SU-DHL-6 (cell line): ENCODE measurements at regions not wholly inside any gene's neighbourhood (a gene's known extent, or its start where the extent isn't known, plus 50 kb on each side); places are given as distances from the start of the nearest gene placed in this dataset.

Source experiments
- H2AFZ ChIP-seq: fragments of 200-600 bp; sonication (generic); 2 replicates; pipeline ENCODE4 v1.6.1; 2014; ENCODE audit warnings: low read depth, mild to moderate bottlenecking, moderate library complexity, mixed read lengths, antibody characterized with exemption, low read length; ENCODE audit not compliant: severe bottlenecking
- H3F3A ChIP-seq: fragments of 200-600 bp; shearing (Covaris generic); 2 replicates; pipeline ENCODE4 v1.6.0; 2016; ENCODE audit warnings: antibody characterized with exemption, mild to moderate bottlenecking; ENCODE audit not compliant: insufficient read depth
- H3K27ac ChIP-seq: fragments of 200-600 bp; sonication (generic); 2 replicates; pipeline ENCODE4 v1.5.1; 2016; ENCODE audit warnings: low read depth, mild to moderate bottlenecking, low read length, moderate library complexity, mixed read lengths
- H3K27me3 ChIP-seq: fragments of 200-600 bp; sonication (generic), shearing (Covaris generic); 2 replicates; pipeline ENCODE4 v1.6.0; 2014; ENCODE audit warnings: mild to moderate bottlenecking, low read length
- H3K36me3 ChIP-seq: fragments of 200-600 bp; sonication (generic); 2 replicates; pipeline ENCODE4 v1.6.1; 2014; ENCODE audit warnings: mild to moderate bottlenecking, low read length, mixed read lengths
- H3K4me2 ChIP-seq: fragments of 300-600, 200-600 bp; shearing (Covaris generic), sonication (generic); 2 replicates; pipeline ENCODE4 v1.6.0; 2014; ENCODE audit warnings: low read length, low read depth, mild to moderate bottlenecking; ENCODE audit not compliant: poor library complexity, severe bottlenecking
- H3K4me3 ChIP-seq: fragments of 200-600 bp; sonication (generic); 2 replicates; pipeline ENCODE4 v1.5.1; 2014; ENCODE audit warnings: antibody characterized with exemption, low read length, mild to moderate bottlenecking, mixed read lengths; ENCODE audit not compliant: insufficient read depth, poor library complexity, severe bottlenecking
- H3K79me2 ChIP-seq: fragments of 200-600 bp; sonication (generic); 2 replicates; pipeline ENCODE4 v1.6.1; 2014; ENCODE audit warnings: mild to moderate bottlenecking, low read length, moderate library complexity; ENCODE audit not compliant: insufficient read depth
- H3K9ac ChIP-seq: fragments of 200-600 bp; sonication (generic); 2 replicates; pipeline ENCODE4 v1.7.0; 2014; ENCODE audit warnings: mild to moderate bottlenecking, low read length
- H3K9me2 ChIP-seq: fragments of 200-600 bp; sonication (generic); replicated peaks from 2 replicates; pipeline ENCODE4 v1.6.1; 2014; ENCODE audit warnings: low read length; ENCODE audit not compliant: insufficient read depth
- H3K9me3 ChIP-seq: fragments of 200-600 bp; sonication (generic); 2 replicates; pipeline ENCODE4 v1.6.1; 2014; ENCODE audit warnings: low read length, mixed read lengths; ENCODE audit not compliant: insufficient read depth
- H4K20me1 ChIP-seq: fragments of 200-600 bp; sonication (generic); 2 replicates; pipeline ENCODE4 v1.6.1; 2014; ENCODE audit warnings: low read depth, mild to moderate bottlenecking, antibody characterized with exemption, low read length, moderate library complexity, mixed read lengths
- EZH2phosphoT487 ChIP-seq: fragments of 200-600 bp; sonication (generic), shearing (Covaris generic); conservative IDR thresholded peaks from 2 replicates; pipeline ENCODE4 v1.6.1; 2018; ENCODE audit warnings: mild to moderate bottlenecking, antibody characterized with exemption, low read length, moderate library complexity, mixed read lengths
- TF ChIP-seq, protein P1 (sequence below): fragments of 200-600 bp; sonication (generic); IDR thresholded peaks from one replicate; pipeline ENCODE4 v1.5.1; 2017; ENCODE audit warnings: antibody characterized with exemption, mild to moderate bottlenecking, low read length, moderate library complexity; ENCODE audit not compliant: insufficient read depth, poor library complexity, severe bottlenecking

DNA sequence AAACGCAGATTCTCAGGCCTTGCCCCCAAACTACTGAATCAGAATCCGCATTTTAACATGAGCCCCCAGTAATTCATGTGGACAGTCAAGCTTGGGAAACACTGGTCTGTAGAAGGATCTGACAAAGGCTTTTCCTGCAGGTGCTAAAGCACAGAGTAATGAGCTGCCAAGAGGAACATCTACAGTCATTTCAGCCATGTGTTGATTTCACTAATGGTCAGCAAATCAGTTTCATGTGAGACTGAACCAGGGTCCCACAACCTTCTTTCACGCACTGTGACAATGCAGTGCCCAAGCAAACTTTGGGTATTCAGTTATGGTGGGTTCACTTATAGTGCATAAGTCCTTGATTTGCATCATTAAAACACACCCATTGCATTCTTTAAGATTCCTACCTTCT lies 237.6 kb downstream of the TUSC7 start:
- TF ChIP-seq EZH2phosphoT487: no peak
- TF ChIP-seq, protein P1, sequence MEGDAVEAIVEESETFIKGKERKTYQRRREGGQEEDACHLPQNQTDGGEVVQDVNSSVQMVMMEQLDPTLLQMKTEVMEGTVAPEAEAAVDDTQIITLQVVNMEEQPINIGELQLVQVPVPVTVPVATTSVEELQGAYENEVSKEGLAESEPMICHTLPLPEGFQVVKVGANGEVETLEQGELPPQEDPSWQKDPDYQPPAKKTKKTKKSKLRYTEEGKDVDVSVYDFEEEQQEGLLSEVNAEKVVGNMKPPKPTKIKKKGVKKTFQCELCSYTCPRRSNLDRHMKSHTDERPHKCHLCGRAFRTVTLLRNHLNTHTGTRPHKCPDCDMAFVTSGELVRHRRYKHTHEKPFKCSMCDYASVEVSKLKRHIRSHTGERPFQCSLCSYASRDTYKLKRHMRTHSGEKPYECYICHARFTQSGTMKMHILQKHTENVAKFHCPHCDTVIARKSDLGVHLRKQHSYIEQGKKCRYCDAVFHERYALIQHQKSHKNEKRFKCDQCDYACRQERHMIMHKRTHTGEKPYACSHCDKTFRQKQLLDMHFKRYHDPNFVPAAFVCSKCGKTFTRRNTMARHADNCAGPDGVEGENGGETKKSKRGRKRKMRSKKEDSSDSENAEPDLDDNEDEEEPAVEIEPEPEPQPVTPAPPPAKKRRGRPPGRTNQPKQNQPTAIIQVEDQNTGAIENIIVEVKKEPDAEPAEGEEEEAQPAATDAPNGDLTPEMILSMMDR: no peak
- H2AFZ ChIP-seq: no peak overlapping the region
- H3F3A ChIP-seq: no peaks in the 10 kb centered on the region
- H3K27me3 ChIP-seq: no peaks in the 10 kb centered on the region
- no peak overlapping the region for H3K4me3 ChIP-seq
- H3K79me2 ChIP-seq: no peaks in the 10 kb centered on the region
- H3K9me3 ChIP-seq: no peaks in the 10 kb centered on the region
- H4K20me1 ChIP-seq: no peaks in the 10 kb centered on the region
- no peak overlapping the region for H3K9ac ChIP-seq
- H3K36me3 ChIP-seq: no peaks in the 10 kb centered on the region
- H3K27ac ChIP-seq: no peak overlapping the region
- no peak overlapping the region for H3K4me2 ChIP-seq
- H3K9me2 ChIP-seq: no peaks in the 10 kb centered on the region

- no peak overlapping the region for H3K4me3 ChIP-seq
- H3K9me3 ChIP-seq: no peaks in the 10 kb centered on the region
- no peak overlapping the region for H3K27ac ChIP-seq
- H3K27me3 ChIP-seq: no peaks in the 10 kb centered on the region
- no peak for TF ChIP-seq EZH2phosphoT487
- TF ChIP-seq, protein P1: no peak
- no peaks in the 10 kb centered on the region for H3K79me2 ChIP-seq
- no peaks in the 10 kb centered on the region for H4K20me1 ChIP-seq
- no peaks in the 10 kb centered on the region for H3K36me3 ChIP-seq
- H3K9me2 ChIP-seq: no peaks in the 10 kb centered on the region
- H3F3A ChIP-seq: no peaks in the 10 kb centered on the region
- no peak overlapping the region for H3K4me2 ChIP-seq
- H2AFZ ChIP-seq: no peak overlapping the region
- H3K9ac ChIP-seq: no peak overlapping the region
These were observed 238.2 kb downstream of the TUSC7 start for GRCh38 chr3:116947809-116948208.

DNA sequence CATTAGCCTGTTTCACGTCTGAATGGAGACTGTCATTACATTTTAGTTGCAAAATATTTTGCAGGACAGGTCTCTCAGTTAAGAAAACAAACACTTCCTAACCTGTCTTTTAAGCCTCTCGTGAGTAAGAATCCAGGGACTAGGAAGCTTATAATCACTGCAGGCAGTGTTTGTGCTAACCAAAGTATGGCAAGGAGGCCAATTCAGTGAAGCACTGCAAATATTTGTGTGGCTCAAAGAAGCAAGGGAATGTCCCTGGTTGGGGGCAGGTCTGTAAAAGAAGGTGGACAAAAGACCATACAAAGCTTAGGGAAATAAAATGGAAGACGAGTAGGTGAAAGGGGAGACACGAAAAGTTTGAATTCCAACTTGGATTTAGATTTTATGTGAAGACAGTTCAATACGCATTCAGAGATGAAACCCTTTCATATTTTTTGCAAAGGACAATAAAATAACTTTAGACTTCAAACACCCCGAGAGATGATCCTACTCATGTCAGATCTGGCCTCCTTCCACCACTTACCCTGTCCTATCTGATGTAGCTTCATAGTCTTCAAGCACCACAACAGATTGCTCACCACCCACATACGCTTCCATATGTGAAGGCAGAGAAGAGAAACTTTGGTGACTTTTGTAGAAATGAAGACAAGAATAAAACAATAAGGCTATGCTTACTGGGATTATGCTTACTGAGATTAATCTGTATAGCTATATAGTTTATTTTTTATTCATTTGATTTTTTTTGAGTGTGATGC lies 240.9 kb downstream of the TUSC7 start:
- H3K27me3 ChIP-seq: no peaks in the 10 kb centered on the region
- H3K9me3 ChIP-seq: no peaks in the 10 kb centered on the region
- no peaks in the 10 kb centered on the region for H4K20me1 ChIP-seq
- TF ChIP-seq EZH2phosphoT487: no peak
- TF ChIP-seq, protein P1: no peak
- H3K79me2 ChIP-seq: no peaks in the 10 kb centered on the region
- no peaks in the 10 kb centered on the region for H3K36me3 ChIP-seq
- no peak overlapping the region for H3K4me3 ChIP-seq
- no peak overlapping the region for H3K27ac ChIP-seq
- H3F3A ChIP-seq: no peaks in the 10 kb centered on the region
- H2AFZ ChIP-seq: no peak overlapping the region
- H3K9ac ChIP-seq: no peak overlapping the region
- H3K4me2 ChIP-seq: no peak overlapping the region
- no peaks in the 10 kb centered on the region for H3K9me2 ChIP-seq
